PC-9 (cell line): ENCODE measurements at regions not wholly inside any gene's neighbourhood (a gene's known extent, or its start where the extent isn't known, plus 50 kb on each side); places are given as distances from the start of the nearest gene placed in this dataset.
A peak's percentile ranks its signal among the peaks of the same experiment; 100 is the strongest.

Experiments
- BruUV-seq: library from RNA; stranded (reverse); fragments of 400-500 nt; replicated peaks from 2 replicates; lab custom pipeline; 2021; lab: Mats Ljungman, UMichigan
- CTCF ChIA-PET: fragments of 300-600 bp; sonication (Branson Sonifier 250); formaldehyde crosslinking; loops from one replicate; lab custom pipeline; 2022; ENCODE audit warnings: antibody characterized with exemption; lab: Charles Lee
- POLR2A ChIA-PET: fragments of 300-600 bp; sonication (Branson Sonifier 250); formaldehyde crosslinking; loops from one replicate; lab custom pipeline; 2022; ENCODE audit warnings: antibody characterized with exemption; ENCODE audit not compliant: unreplicated experiment; lab: Charles Lee
- DNase-seq, 2 experiments: peaks; one replicate each; pipeline versions ENCODE4 v3.0.0 to v3.0.0-alpha.2; 2015 to 2022; ENCODE audit warnings: mixed read lengths in 1 of 2
- H2AFZ ChIP-seq: fragments of 200-600 bp; sonication (generic); 2 replicates; pipeline ENCODE4 v1.8.1; 2017; ENCODE audit warnings: antibody characterized with exemption
- H3F3A ChIP-seq: fragments of 200-600 bp; sonication (generic); 2 replicates; pipeline ENCODE4 v1.8.1; 2017; ENCODE audit warnings: antibody characterized with exemption, mild to moderate bottlenecking, low read depth; ENCODE audit not compliant: insufficient read depth
- H3K27ac ChIP-seq: fragments of 200-600 bp; sonication (generic); 2 replicates; pipeline ENCODE4 v1.6.1; 2016; ENCODE audit warnings: mixed run types
- H3K27me3 ChIP-seq: fragments of 200-600 bp; sonication (generic); 2 replicates; pipeline ENCODE4 v1.6.1; 2016; ENCODE audit warnings: low read depth, mixed run types; ENCODE audit not compliant: insufficient read depth
- H3K36me3 ChIP-seq: fragments of 200-600 bp; sonication (generic); 2 replicates; pipeline ENCODE4 v1.6.1; 2016; ENCODE audit warnings: low read depth, mixed run types
- H3K4me1 ChIP-seq: fragments of 200-600 bp; sonication (generic); replicated peaks from 2 replicates; pipeline ENCODE4 v1.6.1; 2016; ENCODE audit warnings: mixed run types; ENCODE audit not compliant: insufficient read depth
- H3K4me2 ChIP-seq: fragments of 200-600 bp; sonication (generic); 2 replicates; pipeline ENCODE4 v1.6.1; 2017; ENCODE audit warnings: mixed run types
- H3K4me3 ChIP-seq: fragments of 200-600 bp; sonication (generic); 2 replicates; pipeline ENCODE4 v1.6.1; 2016; ENCODE audit warnings: mixed run types
- H3K79me2 ChIP-seq: fragments of 200-600 bp; sonication (generic); 2 replicates; pipeline ENCODE4 v1.6.1; 2017; ENCODE audit warnings: low read depth, mixed run types
- H3K9me2 ChIP-seq: fragments of 200-600 bp; sonication (generic); 2 replicates; pipeline ENCODE4 v1.8.1; 2017; ENCODE audit warnings: mild to moderate bottlenecking; ENCODE audit not compliant: insufficient read depth
- H3K9me3 ChIP-seq: fragments of 200-600 bp; sonication (generic); 2 replicates; pipeline ENCODE4 v1.8.1; 2016; ENCODE audit warnings: low read depth; ENCODE audit not compliant: insufficient read depth
- H4K20me1 ChIP-seq: fragments of 200-600 bp; sonication (generic); 2 replicates; pipeline ENCODE4 v1.8.1; 2017; ENCODE audit not compliant: insufficient read depth
- CTCF ChIP-seq: fragments of 200-600 bp; sonication (generic); conservative IDR thresholded peaks from 2 replicates; pipeline ENCODE4 v1.6.1; 2017; ENCODE audit warnings: mixed run types, antibody characterized with exemption, mild to moderate bottlenecking, moderate library complexity
- EZH2 ChIP-seq: fragments of 200-600 bp; sonication (generic); IDR thresholded peaks from 2 replicates; pipeline ENCODE4 v1.8.0; 2017; ENCODE audit warnings: antibody characterized with exemption, low read depth
- intact Hi-C: fragments of 100-400 bp; cut with micrococcal nuclease; formaldehyde crosslinking; loops from one replicate; pipeline ENCODE4 v1.10.0; 2022; ENCODE audit not compliant: unreplicated experiment

- no peak overlapping the region for H3K4me2 ChIP-seq
- TF ChIP-seq EZH2, result no peak
- TF ChIP-seq CTCF, result no peak
- no peaks in the 10 kb centered on the region for H3F3A ChIP-seq
- ChIA-PET CTCF (no interaction called here), POLR2A (no interaction called here)
- no peak overlapping the region for H3K27ac ChIP-seq
- intact Hi-C loops, result no loop called here
- no peaks in the 10 kb centered on the region for H3K9me2 ChIP-seq
- H3K36me3 ChIP-seq, result no peaks in the 10 kb centered on the region
- no peaks in the 10 kb centered on the region for H3K27me3 ChIP-seq
- H3K9me3 ChIP-seq, result peaks cover 6% of the 10 kb centered on the region; the same call in 1 of the 2 replicates
- H3K4me1 ChIP-seq, result no peaks in the 10 kb centered on the region
- DNase-seq, result no peak
- no peak overlapping the region for H2AFZ ChIP-seq
- no peak overlapping the region for H3K4me3 ChIP-seq
- no peaks in the 10 kb centered on the region for H3K79me2 ChIP-seq
- BruUV-seq, result no TSS peak
- no peaks in the 10 kb centered on the region for H4K20me1 ChIP-seq
Observed at GRCh38 chr3:162994165-162994564, 1497.6 kb downstream of the OTOL1 start.

- BruUV-seq, result no TSS peak
- no peak for TF ChIP-seq EZH2
- TF ChIP-seq CTCF, result no peak
- Histone ChIP-seq H3F3A (no peaks in the 10 kb centered on the region), H3K79me2 (no peaks in the 10 kb centered on the region), H3K36me3 (no peaks in the 10 kb centered on the region), H4K20me1 (no peaks in the 10 kb centered on the region), H3K4me1 (no peaks in the 10 kb centered on the region), H3K4me2 (no peak overlapping the region), H3K9me2 (no peaks in the 10 kb centered on the region), H3K4me3 (no peak overlapping the region), H3K27me3 (no peaks in the 10 kb centered on the region), H3K9me3 (peaks cover 6% of the 10 kb centered on the region; the same call in 1 of the 2 replicates), H2AFZ (no peak overlapping the region), H3K27ac (no peak overlapping the region)
- DNase-seq, result no peak
- CTCF ChIA-PET, result no interaction called here
- intact Hi-C loops, result no loop called here
- POLR2A ChIA-PET, result no interaction called here
Observed at GRCh38 chr3:162996368-162996767, 1499.8 kb downstream of the OTOL1 start.

GRCh38 chr3:162998205-162998604 is 1501.6 kb downstream of the OTOL1 start:
- CTCF ChIA-PET, result interaction anchor here (0.9 kb wide), 1 partner anchor 1547 kb away, joined by 3 read pairs; no protein-coding TSS in a partner anchor
- H2AFZ ChIP-seq, result peak overlapping the region; percentile 66
- no TSS peak for BruUV-seq

More at GRCh38 chr3:162998205-162998604, 1501.6 kb downstream of the OTOL1 start:
- H3K27me3 ChIP-seq, result no peaks in the 10 kb centered on the region
- TF ChIP-seq EZH2 (no peak), CTCF (no peak)
- H3K36me3 ChIP-seq, result no peaks in the 10 kb centered on the region
- no peaks in the 10 kb centered on the region for H3K79me2 ChIP-seq
- no peaks in the 10 kb centered on the region for H3K4me1 ChIP-seq
- DNase-seq, result no peak
- no peaks in the 10 kb centered on the region for H3F3A ChIP-seq
- H3K4me2 ChIP-seq, result no peak overlapping the region
- H3K4me3 ChIP-seq, result no peak overlapping the region
- H3K9me2 ChIP-seq, result no peaks in the 10 kb centered on the region
- H3K27ac ChIP-seq, result no peak overlapping the region
- H4K20me1 ChIP-seq, result no peaks in the 10 kb centered on the region
- intact Hi-C loops, result loop anchor here (1.0 kb wide), 1 partner anchor 8 kb away; no protein-coding TSS in a partner anchor
- H3K9me3 ChIP-seq, result peaks cover 6% of the 10 kb centered on the region; the same call in 1 of the 2 replicates
- POLR2A ChIA-PET, result no interaction called here
